ENCODE measurements at regions not wholly inside any gene's neighbourhood (a gene's known extent, or its start where the extent isn't known, plus 50 kb on each side); places are given as distances from the start of the nearest gene placed in this dataset. TPM values are rescaled to one million over a fixed set of nuclear protein-coding genes. Genes with fewer than 3 reads are reported as not detected.

Small RNA genes in the stretch of these regions (small RNA-seq; reads per million reads assigned to genes)
- not detected for gene RNU6-1116P (ENCODE audit: low replicate concordance)
